ENCODE measurements at regions not wholly inside any gene's neighbourhood (a gene's known extent, or its start where the extent isn't known, plus 50 kb on each side); places are given as distances from the start of the nearest gene placed in this dataset.

DNA sequence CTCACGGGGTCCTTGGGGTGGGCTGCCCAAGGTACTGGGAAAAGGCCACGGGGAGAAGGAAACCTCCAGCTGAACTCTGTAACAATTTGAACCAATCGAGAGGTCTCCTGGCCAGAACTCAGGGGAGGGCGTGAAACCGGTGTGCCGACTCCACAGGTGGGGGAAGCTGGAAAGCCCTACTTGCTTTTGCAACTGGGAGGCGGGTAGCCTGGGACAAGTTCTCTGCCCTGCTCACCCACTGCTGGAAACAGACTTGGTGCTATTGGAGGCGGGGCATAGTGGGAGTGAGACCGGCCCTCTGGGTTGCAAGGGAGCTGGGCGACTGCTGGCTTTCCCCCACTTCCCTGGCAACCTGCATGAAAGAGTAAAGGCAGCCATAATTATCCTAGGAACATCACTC lies 73.2 kb upstream of the SLIT3 start:
- Histone ChIP-seq H3K4me1 (replicated peaks in 1 of 4; ENCODE audit: control insufficient read depth in 3 of 4, insufficient read depth in 4 of 4, low read length in 3 of 4) (peaks cover 0 to 4% (median under 1%) of the 10 kb centered on the region in 4 experiments; a peak in 1 of 7 replicates), H2BK5ac (ENCODE audit: low read depth, low read length) (no peak overlapping the region), H3K4ac (replicated peaks; ENCODE audit: insufficient read length, low read depth, low read length) (no peak overlapping the region), H3K14ac (ENCODE audit: insufficient read length) (no peak overlapping the region), H3K27ac (ENCODE audit: low read depth, low read length) (no peak overlapping the region), H4K91ac (replicated peaks; ENCODE audit: insufficient read length, low read length) (no peak overlapping the region), H4K5ac (ENCODE audit: insufficient read length, low read depth, low read length) (no peak overlapping the region), H2BK15ac (ENCODE audit: low read length) (no peak overlapping the region), H4K20me1 (replicated peaks in 1 of 2; ENCODE audit: control insufficient read depth in 1 of 2, insufficient read depth in 2 of 2, low read length in 2 of 2) (no peaks in the 10 kb centered on the region), H3K4me3 (ENCODE audit: extremely low read depth in 1 of 4, insufficient read depth in 2 of 4, low read depth in 3 of 4, low read length in 4 of 4) (no peak overlapping the region), H3K79me2 (ENCODE audit: control insufficient read depth in 1 of 2, insufficient read depth in 2 of 2, low read length in 2 of 2) (no peaks in the 10 kb centered on the region), H3K18ac (ENCODE audit: extremely low read depth, low read length) (no peak overlapping the region), H3K56ac (replicated peaks; ENCODE audit: insufficient read length, low read depth, low read length) (no peak overlapping the region), H3K9ac (replicated peaks in 1 of 4; ENCODE audit: extremely low read depth in 1 of 4, low read depth in 3 of 4, low read length in 3 of 4) (no peak overlapping the region), H3K36me3 (ENCODE audit: control insufficient read depth in 2 of 4, insufficient read depth in 4 of 4, low read length in 3 of 4) (no peaks in the 10 kb centered on the region), H2BK12ac (ENCODE audit: low read depth, low read length) (no peak overlapping the region), H3K23ac (ENCODE audit: insufficient read length) (no peak overlapping the region), H2AK5ac (ENCODE audit: low read depth, low read length) (no peak overlapping the region), H3K9me3 (ENCODE audit: insufficient read depth in 2 of 2, low read depth in 1 of 2, low read length in 1 of 2) (no peaks in the 10 kb centered on the region), H4K8ac (ENCODE audit: extremely low read depth, insufficient read depth, low read length) (no peak overlapping the region; the same call in 1 of the 2 replicates), H2AFZ (ENCODE audit: low read length) (peak overlapping the region; percentile 16; the same call in 1 of the 2 replicates), H3K23me2 (ENCODE audit: low read depth, low read length) (no peaks in the 10 kb centered on the region), H2BK120ac (replicated peaks; ENCODE audit: low read depth, low read length) (no peak overlapping the region), H2BK20ac (ENCODE audit: low read length) (no peak overlapping the region), H3K4me2 (ENCODE audit: insufficient read depth in 1 of 2, low read depth in 2 of 2, low read length in 2 of 2) (no peak overlapping the region), H3K79me1 (ENCODE audit: low read depth, low read length) (no peaks in the 10 kb centered on the region), H3K27me3 (replicated peaks in 1 of 4; ENCODE audit: control insufficient read depth in 3 of 4, extremely low read depth in 1 of 4, insufficient read depth in 3 of 4, low read length in 3 of 4) (no peaks in the 10 kb centered on the region)
- POLR2A ChIA-PET (ENCODE audit: partially characterized antibody) = no interaction called here
- 88% methylated on average over 10 of the region's 10 CpGs; no CpG with 5 or more reads in 1 of the 2 experiments for WGBS, 2 experiments (ENCODE audit: extremely low coverage in 1 of 2, insufficient coverage in 1 of 2, insufficient read length in 1 of 2, insufficient replicate concordance in 2 of 2, low coverage in 1 of 2, low lambda C conversion rate in 2 of 2, missing lambda C conversion rate in 1 of 2)
- DNase-seq (ENCODE audit: low read depth in 1 of 2, low spot score in 2 of 2) = no peak
- FAIRE-seq = no peak
- CTCF ChIA-PET (ENCODE audit: partially characterized antibody) = interaction anchor here (1.0 to 1.9 kb wide), 2 partner anchors 42 to 73 kb away, joined by 3 to 4 read pairs; no protein-coding TSS in a partner anchor
- TF ChIP-seq RFX5 (IDR thresholded peaks at IDR 0.05; ENCODE audit: borderline replicate concordance, low read depth, low read length) = no peak
- no peak for TF ChIP-seq RNF2 (IDR thresholded peaks at IDR 0.05; ENCODE audit: borderline replicate concordance, low read depth, low read length, missing control alignments, poor library complexity, severe bottlenecking)
- no peak for TF ChIP-seq PHF8 (conservative IDR thresholded peaks at IDR 0.05; ENCODE audit: low read depth, low read length)
- no peak for TF ChIP-seq ZNF274 (IDR thresholded peaks at IDR 0.05; ENCODE audit: borderline replicate concordance, extremely low read depth, low read length)
- no peak for TF ChIP-seq BRCA1 (IDR thresholded peaks at IDR 0.05; ENCODE audit: low read depth, low read length)
- TF ChIP-seq SRF (IDR thresholded peaks at IDR 0.05; ENCODE audit: low read depth, low read length) = no peak
- TF ChIP-seq SAP30 (IDR thresholded peaks at IDR 0.05; ENCODE audit: insufficient read depth, insufficient replicate concordance, low read length) = no peak
- no peak for TF ChIP-seq SP2 (IDR thresholded peaks at IDR 0.05; ENCODE audit: low read length)
- TF ChIP-seq CHD2 (IDR thresholded peaks at IDR 0.05; ENCODE audit: low read length) = no peak
- no peak for TF ChIP-seq RBBP5 (IDR thresholded peaks at IDR 0.05; ENCODE audit: borderline replicate concordance, low read depth, low read length)
- no peak for TF ChIP-seq CBX8 (IDR thresholded peaks at IDR 0.05; ENCODE audit: borderline replicate concordance, low read depth, low read length)
- TF ChIP-seq JUND (IDR thresholded peaks at IDR 0.05; ENCODE audit: low read length) = no peak
- TF ChIP-seq YY1 (IDR thresholded peaks at IDR 0.05; ENCODE audit: low read depth, low read length) = no peak
- TF ChIP-seq SP4 (IDR thresholded peaks at IDR 0.05; ENCODE audit: low read length) = no peak
- TF ChIP-seq POLR2AphosphoS5 (IDR thresholded peaks at IDR 0.05; ENCODE audit: low read depth, low read length) = no peak

Data from H1 (cell line).